OCI-LY7 (cell line): ENCODE measurements at regions not wholly inside any gene's neighbourhood (a gene's known extent, or its start where the extent isn't known, plus 50 kb on each side); places are given as distances from the start of the nearest gene placed in this dataset.

Source experiments
- BruUV-seq: library from RNA; stranded (reverse); fragments of 400-500 nt; replicated peaks from 2 replicates; lab custom pipeline; 2021; lab: Mats Ljungman, UMichigan
- CTCF ChIA-PET: fragments of 300-600 bp; sonication (Branson Sonifier 250); formaldehyde crosslinking; loops from one replicate; lab custom pipeline; 2022; ENCODE audit warnings: antibody characterized with exemption; ENCODE audit not compliant: unreplicated experiment; lab: Charles Lee
- POLR2A ChIA-PET: fragments of 300-600 bp; sonication (Branson Sonifier 250); formaldehyde crosslinking; loops from one replicate; lab custom pipeline; 2022; ENCODE audit warnings: antibody characterized with exemption; lab: Charles Lee
- DNase-seq: peaks from one replicate; pipeline ENCODE4 v3.0.0-alpha.2; 2015; ENCODE audit warnings: low spot score
- H2AFZ ChIP-seq: fragments of 200-600 bp; sonication (generic), shearing (Covaris generic); 2 replicates; pipeline ENCODE4 v1.6.1; 2014; ENCODE audit warnings: mild to moderate bottlenecking, antibody characterized with exemption, low read length, moderate library complexity
- H3K27ac ChIP-seq: fragments of 200-600 bp; sonication (generic); 2 replicates; pipeline ENCODE4 v1.5.1; 2014; ENCODE audit warnings: mixed run types, low read depth, mild to moderate bottlenecking, moderate library complexity, low read length, inconsistent platforms; ENCODE audit not compliant: poor library complexity, severe bottlenecking
- H3K36me3 ChIP-seq: fragments of 200-600 bp; sonication (generic); 2 replicates; pipeline ENCODE4 v1.6.1; 2014; ENCODE audit warnings: mild to moderate bottlenecking, antibody characterized with exemption, low read length, moderate library complexity, mixed read lengths; ENCODE audit not compliant: insufficient read depth
- H3K4me1 ChIP-seq: fragments of 200-600 bp; sonication (generic); 2 replicates; pipeline ENCODE4 v1.5.1; 2014; ENCODE audit warnings: mild to moderate bottlenecking, low read length; ENCODE audit not compliant: insufficient read depth, poor library complexity, severe bottlenecking
- H3K4me2 ChIP-seq: fragments of 200-600 bp; sonication (generic); 2 replicates; pipeline ENCODE4 v1.6.1; 2014; ENCODE audit warnings: mild to moderate bottlenecking, low read length
- H3K4me3 ChIP-seq: fragments of 200-600 bp; sonication (generic); 2 replicates; pipeline ENCODE4 v1.5.1; 2014; ENCODE audit warnings: mild to moderate bottlenecking, low read depth, low read length; ENCODE audit not compliant: poor library complexity, severe bottlenecking
- H3K79me2 ChIP-seq: fragments of 200-600 bp; sonication (generic); 2 replicates; pipeline ENCODE4 v1.6.1; 2016; ENCODE audit warnings: low read depth, mild to moderate bottlenecking, low read length, moderate library complexity, mixed read lengths; ENCODE audit not compliant: insufficient read depth
- H3K9me2 ChIP-seq: fragments of 200-600 bp; sonication (generic); 2 replicates; pipeline ENCODE4 v1.6.1; 2016; ENCODE audit warnings: mild to moderate bottlenecking, low read length, mixed read lengths; ENCODE audit not compliant: insufficient read depth
- H3K9me3 ChIP-seq: fragments of 200-600 bp; sonication (generic); 2 replicates; pipeline ENCODE4 v1.6.1; 2014; ENCODE audit warnings: mild to moderate bottlenecking, mixed run types, low read length, mixed read lengths
- H4K20me1 ChIP-seq: fragments of 200-600 bp; sonication (generic); 2 replicates; pipeline ENCODE4 v1.6.1; 2014; ENCODE audit warnings: mild to moderate bottlenecking, antibody characterized with exemption, low read length, moderate library complexity, mixed read lengths; ENCODE audit not compliant: insufficient read depth
- EZH2phosphoT487 ChIP-seq: fragments of 200-600 bp; sonication (generic); IDR thresholded peaks from 2 replicates; pipeline ENCODE4 v1.6.1; 2018; ENCODE audit warnings: low read depth, borderline replicate concordance, mild to moderate bottlenecking, mixed run types, antibody characterized with exemption, low read length, moderate library complexity, mixed read lengths
- intact Hi-C: fragments of 100-400 bp; cut with micrococcal nuclease; formaldehyde crosslinking; loops from one replicate; pipeline ENCODE4 v1.10.0; 2022; ENCODE audit not compliant: unreplicated experiment
- TF ChIP-seq, protein P1 (sequence below): fragments of 200-600 bp; sonication (generic); conservative IDR thresholded peaks from 2 replicates; pipeline ENCODE4 v1.5.1; 2014; ENCODE audit warnings: mild to moderate bottlenecking, antibody characterized with exemption, low read length, moderate library complexity, mixed read lengths

DNA sequence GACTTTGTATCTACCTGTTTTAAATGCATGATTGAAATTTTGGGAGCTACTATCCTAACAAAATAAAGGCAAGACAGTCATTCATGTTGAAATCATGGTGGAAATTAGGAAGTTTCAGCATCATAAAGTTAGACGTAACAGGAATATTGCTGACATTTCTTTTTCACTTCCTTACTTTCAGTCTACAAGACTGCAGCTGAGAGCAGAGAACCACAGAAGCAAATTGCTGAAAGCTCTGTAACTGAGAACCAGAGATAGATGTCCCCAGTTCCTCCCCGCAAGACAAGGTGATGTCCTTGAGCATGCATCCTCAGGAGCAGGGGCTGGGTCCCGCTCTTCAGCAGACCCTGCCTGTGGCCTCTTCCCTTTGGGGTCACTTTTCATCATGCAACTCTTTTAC lies 466.3 kb upstream of the POM121L12 start:
- POLR2A ChIA-PET: interaction anchor here (0.7 kb wide), 1 partner anchor 9 kb away, joined by 3 read pairs; no protein-coding TSS in a partner anchor
- CTCF ChIA-PET: no interaction called here
- DNase-seq: no peak
- Histone ChIP-seq H3K36me3 (no peaks in the 10 kb centered on the region), H3K4me3 (no peak overlapping the region), H3K27ac (no peak overlapping the region), H3K4me1 (no peaks in the 10 kb centered on the region), H2AFZ (no peak overlapping the region), H3K9me3 (no peaks in the 10 kb centered on the region), H3K4me2 (no peak overlapping the region), H3K79me2 (no peaks in the 10 kb centered on the region), H4K20me1 (no peaks in the 10 kb centered on the region), H3K9me2 (no peaks in the 10 kb centered on the region)
- intact Hi-C loops: no loop called here
- no peak for TF ChIP-seq EZH2phosphoT487
- TF ChIP-seq, protein P1, sequence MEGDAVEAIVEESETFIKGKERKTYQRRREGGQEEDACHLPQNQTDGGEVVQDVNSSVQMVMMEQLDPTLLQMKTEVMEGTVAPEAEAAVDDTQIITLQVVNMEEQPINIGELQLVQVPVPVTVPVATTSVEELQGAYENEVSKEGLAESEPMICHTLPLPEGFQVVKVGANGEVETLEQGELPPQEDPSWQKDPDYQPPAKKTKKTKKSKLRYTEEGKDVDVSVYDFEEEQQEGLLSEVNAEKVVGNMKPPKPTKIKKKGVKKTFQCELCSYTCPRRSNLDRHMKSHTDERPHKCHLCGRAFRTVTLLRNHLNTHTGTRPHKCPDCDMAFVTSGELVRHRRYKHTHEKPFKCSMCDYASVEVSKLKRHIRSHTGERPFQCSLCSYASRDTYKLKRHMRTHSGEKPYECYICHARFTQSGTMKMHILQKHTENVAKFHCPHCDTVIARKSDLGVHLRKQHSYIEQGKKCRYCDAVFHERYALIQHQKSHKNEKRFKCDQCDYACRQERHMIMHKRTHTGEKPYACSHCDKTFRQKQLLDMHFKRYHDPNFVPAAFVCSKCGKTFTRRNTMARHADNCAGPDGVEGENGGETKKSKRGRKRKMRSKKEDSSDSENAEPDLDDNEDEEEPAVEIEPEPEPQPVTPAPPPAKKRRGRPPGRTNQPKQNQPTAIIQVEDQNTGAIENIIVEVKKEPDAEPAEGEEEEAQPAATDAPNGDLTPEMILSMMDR: no peak
- no TSS peak for BruUV-seq

DNA sequence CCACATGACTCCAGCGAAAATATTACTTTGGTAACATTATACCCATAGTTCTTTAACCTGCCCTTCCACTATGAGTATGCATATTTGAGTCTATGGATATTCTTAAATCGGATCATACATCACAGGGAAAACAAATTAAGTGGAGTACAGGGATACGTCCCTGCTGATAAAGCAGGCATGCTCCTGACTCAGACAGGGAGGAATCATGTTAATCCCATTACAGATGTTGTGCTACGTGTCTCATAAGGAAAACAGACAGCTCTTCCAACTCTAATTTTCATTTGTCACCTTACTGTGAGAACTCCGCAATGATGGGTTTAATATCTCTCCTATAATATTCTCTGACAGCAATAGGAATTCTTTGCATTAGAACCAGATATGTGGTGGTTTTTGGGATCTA lies 469.5 kb upstream of the POM121L12 start:
- intact Hi-C loops: no loop called here
- no peaks in the 10 kb centered on the region for H3K36me3 ChIP-seq
- no peaks in the 10 kb centered on the region for H3K9me3 ChIP-seq
- DNase-seq: no peak
- BruUV-seq: no TSS peak
- ChIA-PET POLR2A (no interaction called here), CTCF (no interaction called here)
- no peak overlapping the region for H3K4me3 ChIP-seq
- H3K27ac ChIP-seq: no peak overlapping the region
- H2AFZ ChIP-seq: no peak overlapping the region
- no peaks in the 10 kb centered on the region for H3K9me2 ChIP-seq
- H3K4me1 ChIP-seq: no peaks in the 10 kb centered on the region
- TF ChIP-seq, protein P1: no peak
- no peak for TF ChIP-seq EZH2phosphoT487
- no peak overlapping the region for H3K4me2 ChIP-seq
- H3K79me2 ChIP-seq: no peaks in the 10 kb centered on the region
- no peaks in the 10 kb centered on the region for H4K20me1 ChIP-seq

DNA sequence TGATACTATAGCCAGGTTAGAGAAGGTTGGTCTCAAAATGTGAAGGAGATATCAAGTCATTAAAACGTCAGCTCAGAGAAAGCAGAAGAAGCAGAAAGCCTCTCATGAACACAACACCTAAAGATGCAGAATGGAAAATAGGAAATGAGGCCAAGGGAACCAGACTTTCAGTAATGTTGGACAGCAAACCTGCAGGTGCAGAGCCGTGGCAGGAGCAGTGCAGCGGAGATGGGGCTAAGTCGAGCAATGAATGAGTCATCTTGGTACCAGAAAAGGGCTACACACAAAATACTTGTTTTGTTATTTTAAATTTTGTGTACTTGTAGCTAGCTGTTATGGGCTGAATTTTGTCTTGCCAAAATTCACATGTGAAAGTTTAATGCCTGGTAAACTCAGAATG lies 479.6 kb upstream of the POM121L12 start:
- intact Hi-C loops: no loop called here
- no peak overlapping the region for H3K4me2 ChIP-seq
- H3K4me1 ChIP-seq: no peaks in the 10 kb centered on the region
- H4K20me1 ChIP-seq: no peaks in the 10 kb centered on the region
- no peak overlapping the region for H3K27ac ChIP-seq
- H2AFZ ChIP-seq: no peak overlapping the region
- POLR2A ChIA-PET: no interaction called here
- H3K36me3 ChIP-seq: no peaks in the 10 kb centered on the region
- DNase-seq: no peak
- no peak overlapping the region for H3K4me3 ChIP-seq
- H3K9me3 ChIP-seq: no peaks in the 10 kb centered on the region
- TF ChIP-seq, protein P1: no peak
- no peak for TF ChIP-seq EZH2phosphoT487
- no peaks in the 10 kb centered on the region for H3K9me2 ChIP-seq
- H3K79me2 ChIP-seq: no peaks in the 10 kb centered on the region
- CTCF ChIA-PET: no interaction called here
- no TSS peak for BruUV-seq
